ENCODE measurements at regions not wholly inside any gene's neighbourhood (a gene's known extent, or its start where the extent isn't known, plus 50 kb on each side); places are given as distances from the start of the nearest gene placed in this dataset.

- Histone ChIP-seq H3K79me2 (ENCODE audit: insufficient read depth, low read length) (no peaks in the 10 kb centered on the region), H3K27ac (ENCODE audit: low read depth, low read length) (no peak overlapping the region), H3K9me3 (ENCODE audit: low read depth, low read length) (no peaks in the 10 kb centered on the region), H2AFZ (ENCODE audit: low read length) (no peak overlapping the region), H3K4me2 (ENCODE audit: insufficient read depth, low read length) (no peak overlapping the region), H4K20me1 (ENCODE audit: insufficient read depth, low read length) (no peaks in the 10 kb centered on the region), H3K4me1 (ENCODE audit: insufficient read depth, low read length) (no peaks in the 10 kb centered on the region), H3K4me3 (ENCODE audit: insufficient read depth, low read length) (no peak overlapping the region), H3K27me3 (ENCODE audit: insufficient read depth, low read length) (peaks cover 17% of the 10 kb centered on the region), H3K36me3 (ENCODE audit: insufficient read depth, low read length) (no peaks in the 10 kb centered on the region)
- no peak for TF ChIP-seq CTCF (IDR thresholded peaks at IDR 0.05; ENCODE audit: extremely low read depth, low read depth, low read length)
- DNase-seq (ENCODE audit: insufficient read length, low spot score, missing footprints): no peak
Observed at GRCh38 chr7:28276298-28276697, 95.7 kb upstream of the JAZF1 start.

DNA sequence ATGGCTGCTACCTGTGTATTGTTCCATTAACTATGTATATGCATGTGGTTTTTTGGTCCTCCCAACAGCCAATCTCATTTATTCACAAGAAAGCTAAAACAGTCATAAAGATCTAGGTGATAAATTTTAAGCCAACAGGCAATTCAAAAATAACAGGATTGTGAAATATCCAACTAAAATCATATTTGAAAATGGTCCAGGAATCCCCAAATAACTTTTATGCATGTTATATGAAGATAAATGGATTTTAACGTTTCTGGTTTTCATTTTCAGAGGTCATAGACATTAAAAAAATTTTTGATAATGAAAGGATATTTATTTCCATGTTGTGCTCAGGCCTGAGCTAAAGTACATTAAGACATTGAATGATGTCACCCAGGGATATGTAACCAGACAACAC, 96.8 kb upstream of the JAZF1 start:
- Histone ChIP-seq H3K9me3 (ENCODE audit: low read depth, low read length) (no peaks in the 10 kb centered on the region), H3K4me3 (ENCODE audit: insufficient read depth, low read length) (no peak overlapping the region), H3K4me2 (ENCODE audit: insufficient read depth, low read length) (no peak overlapping the region), H3K79me2 (ENCODE audit: insufficient read depth, low read length) (no peaks in the 10 kb centered on the region), H4K20me1 (ENCODE audit: insufficient read depth, low read length) (no peaks in the 10 kb centered on the region), H3K36me3 (ENCODE audit: insufficient read depth, low read length) (no peaks in the 10 kb centered on the region), H3K27me3 (ENCODE audit: insufficient read depth, low read length) (peaks cover 27% of the 10 kb centered on the region), H3K4me1 (ENCODE audit: insufficient read depth, low read length) (no peaks in the 10 kb centered on the region), H2AFZ (ENCODE audit: low read length) (no peak overlapping the region), H3K27ac (ENCODE audit: low read depth, low read length) (no peak overlapping the region)
- no peak for DNase-seq (ENCODE audit: insufficient read length, low spot score, missing footprints)
- TF ChIP-seq CTCF (IDR thresholded peaks at IDR 0.05; ENCODE audit: extremely low read depth, low read depth, low read length): no peak

GRCh38 chr7:28277958-28278357, 97.4 kb upstream of the JAZF1 start:
- no peak overlapping the region for H2AFZ ChIP-seq (ENCODE audit: low read length)
- H3K79me2 ChIP-seq (ENCODE audit: insufficient read depth, low read length): no peaks in the 10 kb centered on the region
- peaks cover 28% of the 10 kb centered on the region for H3K27me3 ChIP-seq (ENCODE audit: insufficient read depth, low read length)
- no peak overlapping the region for H3K27ac ChIP-seq (ENCODE audit: low read depth, low read length)
- TF ChIP-seq CTCF (IDR thresholded peaks at IDR 0.05; ENCODE audit: extremely low read depth, low read depth, low read length): no peak
- no peak overlapping the region for H3K4me3 ChIP-seq (ENCODE audit: insufficient read depth, low read length)
- no peak for DNase-seq (ENCODE audit: insufficient read length, low spot score, missing footprints)
- H3K4me2 ChIP-seq (ENCODE audit: insufficient read depth, low read length): no peak overlapping the region
- no peaks in the 10 kb centered on the region for H3K4me1 ChIP-seq (ENCODE audit: insufficient read depth, low read length)
- H3K36me3 ChIP-seq (ENCODE audit: insufficient read depth, low read length): no peaks in the 10 kb centered on the region
- no peaks in the 10 kb centered on the region for H4K20me1 ChIP-seq (ENCODE audit: insufficient read depth, low read length)
- H3K9me3 ChIP-seq (ENCODE audit: low read depth, low read length): no peaks in the 10 kb centered on the region

DNA sequence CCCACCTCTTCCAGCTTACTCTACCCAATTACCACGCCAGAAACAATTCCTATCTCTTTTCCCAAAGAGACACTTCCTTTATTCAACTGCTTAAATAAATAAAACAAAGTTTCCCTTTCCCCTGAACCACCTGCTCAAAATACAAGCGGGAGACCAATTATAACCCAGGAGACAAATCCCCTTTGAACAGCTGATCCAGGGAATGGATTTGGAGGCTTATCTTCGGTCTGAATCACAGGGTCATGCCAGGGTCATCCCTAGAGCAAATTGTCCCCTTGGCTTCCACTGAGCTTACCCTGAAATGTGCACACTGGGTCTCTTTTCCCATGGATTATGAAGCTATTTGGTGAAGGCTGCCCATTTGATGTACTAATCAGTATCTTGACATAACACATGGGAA, 99.9 kb upstream of the JAZF1 start:
- Histone ChIP-seq H3K4me2 (ENCODE audit: insufficient read depth, low read length) (no peak overlapping the region), H3K9me3 (ENCODE audit: low read depth, low read length) (no peaks in the 10 kb centered on the region), H3K36me3 (ENCODE audit: insufficient read depth, low read length) (no peaks in the 10 kb centered on the region), H3K4me1 (ENCODE audit: insufficient read depth, low read length) (no peaks in the 10 kb centered on the region), H3K4me3 (ENCODE audit: insufficient read depth, low read length) (no peak overlapping the region), H3K79me2 (ENCODE audit: insufficient read depth, low read length) (no peaks in the 10 kb centered on the region), H4K20me1 (ENCODE audit: insufficient read depth, low read length) (no peaks in the 10 kb centered on the region), H3K27me3 (ENCODE audit: insufficient read depth, low read length) (peaks cover 28% of the 10 kb centered on the region), H3K27ac (ENCODE audit: low read depth, low read length) (no peak overlapping the region), H2AFZ (ENCODE audit: low read length) (no peak overlapping the region)
- no peak for TF ChIP-seq CTCF (IDR thresholded peaks at IDR 0.05; ENCODE audit: extremely low read depth, low read depth, low read length)
- no peak for DNase-seq (ENCODE audit: insufficient read length, low spot score, missing footprints)
